ENCODE measurements at regions not wholly inside any gene's neighbourhood (a gene's known extent, or its start where the extent isn't known, plus 50 kb on each side); places are given as distances from the start of the nearest gene placed in this dataset.

DNA sequence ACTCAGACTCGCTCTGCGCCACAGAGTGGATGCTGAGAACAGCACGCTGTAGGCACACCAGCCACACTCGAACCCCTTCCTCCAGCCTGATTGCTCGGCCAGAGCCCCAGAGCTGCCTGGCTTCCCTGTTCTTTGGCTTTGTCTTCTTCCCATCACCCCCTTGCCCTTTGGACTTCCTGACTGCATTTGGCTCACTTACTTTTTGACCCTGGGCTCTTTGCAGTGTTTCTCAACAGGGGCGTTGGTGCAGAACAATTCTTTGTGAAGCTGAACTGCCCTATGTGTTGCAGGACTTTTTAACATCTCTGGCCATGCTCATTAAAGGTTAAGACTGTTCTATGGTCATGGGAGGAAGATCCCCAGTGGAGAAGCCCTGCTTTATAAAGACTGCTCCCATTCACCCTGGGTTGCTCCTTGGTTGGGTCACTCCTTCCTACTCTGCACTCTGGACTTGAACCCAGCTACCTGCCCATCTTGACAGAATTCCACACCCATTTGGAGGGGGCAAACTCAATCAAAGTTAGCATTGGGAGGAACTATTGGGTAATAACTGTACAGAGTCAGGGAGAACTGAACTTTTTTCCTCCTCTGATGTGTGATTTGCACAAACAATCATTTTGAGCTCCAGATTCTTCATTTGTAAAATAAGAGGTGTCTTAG is 127.7 kb upstream of the PLEKHG7 start:
- Histone ChIP-seq H3K27me3 (ENCODE audit: low read depth, low read length) (no peaks in the 10 kb centered on the region), H3K9me3 (ENCODE audit: control insufficient read depth in 1 of 2, low read length in 2 of 2) (no peaks in the 10 kb centered on the region), H3K36me3 (ENCODE audit: control insufficient read depth in 1 of 2, insufficient read depth in 2 of 2, low read length in 2 of 2) (no peaks in the 10 kb centered on the region), H3K4me1 (ENCODE audit: control insufficient read depth in 1 of 2, insufficient read depth in 2 of 2, low read length in 2 of 2) (peaks cover 0 to 3% of the 10 kb centered on the region in 2 donors), H3K4me3 (ENCODE audit: low read depth in 1 of 2, low read length in 2 of 2) (no peak overlapping the region), H3K27ac (ENCODE audit: low read length) (no peak overlapping the region)

GRCh38 chr12:92574051-92574783 is 128.6 kb upstream of the PLEKHG7 start:
- H3K27me3 ChIP-seq (ENCODE audit: low read depth, low read length), result no peaks in the 10 kb centered on the region
- H3K36me3 ChIP-seq (ENCODE audit: control insufficient read depth in 1 of 2, insufficient read depth in 2 of 2, low read length in 2 of 2), result no peaks in the 10 kb centered on the region
- H3K27ac ChIP-seq (ENCODE audit: low read length), result no peak overlapping the region
- H3K4me1 ChIP-seq (ENCODE audit: control insufficient read depth in 1 of 2, insufficient read depth in 2 of 2, low read length in 2 of 2), result peaks cover 0 to 5% of the 10 kb centered on the region in 2 donors
- no peak overlapping the region for H3K4me3 ChIP-seq (ENCODE audit: low read depth in 1 of 2, low read length in 2 of 2)
- no peaks in the 10 kb centered on the region for H3K9me3 ChIP-seq (ENCODE audit: control insufficient read depth in 1 of 2, low read length in 2 of 2)

DNA sequence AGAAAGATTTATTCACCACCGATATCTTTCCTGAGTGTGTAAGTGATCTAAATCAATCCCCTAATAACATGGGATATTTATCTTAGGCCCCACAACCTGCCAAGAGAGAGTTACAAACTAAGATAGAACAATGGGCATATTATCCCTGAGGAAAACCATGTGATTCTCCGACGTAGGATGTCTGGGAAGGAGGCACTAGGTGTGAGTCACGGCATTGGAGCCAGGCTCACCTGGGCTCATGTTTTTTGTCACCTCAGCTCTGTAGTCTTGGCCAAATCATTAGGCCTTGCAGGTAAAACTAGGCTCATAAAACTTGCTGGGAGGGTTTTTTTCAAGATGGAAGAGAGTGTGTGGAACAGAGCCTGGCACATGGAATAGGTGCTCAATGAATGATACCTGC is 129.7 kb upstream of the PLEKHG7 start:
- H3K27ac ChIP-seq (ENCODE audit: low read length), result no peak overlapping the region
- no peaks in the 10 kb centered on the region for H3K36me3 ChIP-seq (ENCODE audit: control insufficient read depth in 1 of 2, insufficient read depth in 2 of 2, low read length in 2 of 2)
- H3K27me3 ChIP-seq (ENCODE audit: low read depth, low read length), result no peaks in the 10 kb centered on the region
- H3K9me3 ChIP-seq (ENCODE audit: control insufficient read depth in 1 of 2, low read length in 2 of 2), result no peaks in the 10 kb centered on the region
- H3K4me1 ChIP-seq (ENCODE audit: control insufficient read depth in 1 of 2, insufficient read depth in 2 of 2, low read length in 2 of 2), result peaks cover 4 to 5% of the 10 kb centered on the region in 2 donors
- H3K4me3 ChIP-seq (ENCODE audit: low read depth in 1 of 2, low read length in 2 of 2), result no peak overlapping the region

DNA sequence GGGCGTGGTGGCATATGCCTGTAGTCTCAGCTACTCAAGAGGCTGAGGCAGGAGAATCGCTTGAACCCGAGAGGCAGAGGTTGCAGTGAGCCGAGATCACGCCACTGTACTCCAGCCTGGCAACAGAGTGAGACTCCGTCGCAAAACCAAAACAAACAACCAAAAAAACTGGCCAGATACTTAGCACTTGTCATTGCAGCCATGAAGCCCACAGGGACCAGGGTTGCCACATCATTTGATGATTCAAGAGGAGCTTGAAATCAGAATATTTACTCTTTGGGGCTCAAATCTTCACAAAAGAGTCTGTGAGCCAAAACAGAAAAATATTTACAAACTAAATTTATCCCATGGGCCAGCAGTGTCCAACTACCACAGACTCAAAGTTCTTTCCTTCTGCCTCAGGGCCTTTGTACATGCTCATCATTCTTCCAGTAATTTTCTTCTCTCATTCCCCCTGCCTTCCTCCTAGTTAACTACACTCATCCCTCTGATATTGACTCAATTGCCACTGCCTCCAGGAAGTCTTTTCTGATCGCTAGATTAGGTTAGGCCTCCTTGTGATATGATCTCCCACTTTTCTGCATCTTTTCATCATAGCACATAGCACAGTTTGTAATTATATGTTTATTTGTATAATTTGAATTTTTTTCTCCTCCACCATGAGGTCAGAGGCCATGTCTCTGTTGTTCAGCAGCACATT is 130.8 kb upstream of the PLEKHG7 start:
- Histone ChIP-seq H3K27me3 (ENCODE audit: low read depth, low read length) (no peaks in the 10 kb centered on the region), H3K27ac (ENCODE audit: low read length) (no peak overlapping the region), H3K9me3 (ENCODE audit: control insufficient read depth in 1 of 2, low read length in 2 of 2) (no peaks in the 10 kb centered on the region), H3K4me3 (ENCODE audit: low read depth in 1 of 2, low read length in 2 of 2) (no peak overlapping the region), H3K4me1 (ENCODE audit: control insufficient read depth in 1 of 2, insufficient read depth in 2 of 2, low read length in 2 of 2) (peaks cover 4 to 5% of the 10 kb centered on the region in 2 donors), H3K36me3 (ENCODE audit: control insufficient read depth in 1 of 2, insufficient read depth in 2 of 2, low read length in 2 of 2) (no peaks in the 10 kb centered on the region)

GRCh38 chr12:92571169-92571568 is 131.6 kb upstream of the PLEKHG7 start:
- Histone ChIP-seq H3K9me3 (ENCODE audit: control insufficient read depth in 1 of 2, low read length in 2 of 2) (no peaks in the 10 kb centered on the region), H3K36me3 (ENCODE audit: control insufficient read depth in 1 of 2, insufficient read depth in 2 of 2, low read length in 2 of 2) (no peaks in the 10 kb centered on the region), H3K27me3 (ENCODE audit: low read depth, low read length) (no peaks in the 10 kb centered on the region), H3K4me1 (ENCODE audit: control insufficient read depth in 1 of 2, insufficient read depth in 2 of 2, low read length in 2 of 2) (peaks cover 4 to 5% of the 10 kb centered on the region in 2 donors), H3K4me3 (ENCODE audit: low read depth in 1 of 2, low read length in 2 of 2) (no peak overlapping the region), H3K27ac (ENCODE audit: low read length) (no peak overlapping the region)

GRCh38 chr12:92570056-92570753 is 132.6 kb upstream of the PLEKHG7 start:
- no peaks in the 10 kb centered on the region for H3K27me3 ChIP-seq (ENCODE audit: low read depth, low read length)
- no peaks in the 10 kb centered on the region for H3K9me3 ChIP-seq (ENCODE audit: control insufficient read depth in 1 of 2, low read length in 2 of 2)
- no peak overlapping the region for H3K27ac ChIP-seq (ENCODE audit: low read length)
- no peaks in the 10 kb centered on the region for H3K36me3 ChIP-seq (ENCODE audit: control insufficient read depth in 1 of 2, insufficient read depth in 2 of 2, low read length in 2 of 2)
- H3K4me3 ChIP-seq (ENCODE audit: low read depth in 1 of 2, low read length in 2 of 2), result peak overlapping the region in 1 of 2 donors; percentile 5
- peaks cover 4 to 5% of the 10 kb centered on the region in 2 donors for H3K4me1 ChIP-seq (ENCODE audit: control insufficient read depth in 1 of 2, insufficient read depth in 2 of 2, low read length in 2 of 2)

- H3K36me3 ChIP-seq (ENCODE audit: control insufficient read depth in 1 of 2, insufficient read depth in 2 of 2, low read length in 2 of 2), result no peaks in the 10 kb centered on the region
- H3K4me3 ChIP-seq (ENCODE audit: low read depth in 1 of 2, low read length in 2 of 2), result no peak overlapping the region
- no peak overlapping the region for H3K27ac ChIP-seq (ENCODE audit: low read length)
- H3K27me3 ChIP-seq (ENCODE audit: low read depth, low read length), result no peaks in the 10 kb centered on the region
- peaks cover 4 to 5% of the 10 kb centered on the region in 2 donors for H3K4me1 ChIP-seq (ENCODE audit: control insufficient read depth in 1 of 2, insufficient read depth in 2 of 2, low read length in 2 of 2)
- H3K9me3 ChIP-seq (ENCODE audit: control insufficient read depth in 1 of 2, low read length in 2 of 2), result no peaks in the 10 kb centered on the region
Observed at GRCh38 chr12:92568691-92569090, 134.1 kb upstream of the PLEKHG7 start.

DNA sequence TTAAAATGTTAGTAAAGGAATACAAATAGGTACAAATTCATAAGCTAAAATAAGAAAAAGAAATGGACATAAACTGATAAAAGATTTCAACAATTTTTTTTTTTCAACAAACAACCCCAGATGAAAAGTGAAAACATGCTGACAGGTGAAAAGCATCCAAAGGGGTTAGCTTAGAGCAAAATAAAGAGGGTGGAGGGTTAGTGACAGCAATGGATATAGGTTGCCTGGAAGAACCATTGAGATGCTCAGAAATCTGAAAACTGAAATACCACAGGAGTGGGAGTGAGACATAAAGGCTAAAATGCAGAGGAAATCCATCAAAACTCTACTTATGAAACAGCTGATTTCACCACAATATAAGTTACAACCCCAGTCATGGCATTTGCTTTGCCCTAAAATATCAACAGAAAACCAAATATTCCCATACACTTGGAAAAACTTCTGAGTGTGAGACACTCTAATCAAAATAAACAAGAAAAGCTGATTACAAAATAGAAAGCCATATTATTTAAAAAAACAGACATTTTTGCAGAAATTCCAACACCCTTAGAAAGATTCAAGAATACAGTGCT is 136.3 kb upstream of the PLEKHG7 start:
- no peaks in the 10 kb centered on the region for H3K9me3 ChIP-seq (ENCODE audit: control insufficient read depth in 1 of 2, low read length in 2 of 2)
- H3K27ac ChIP-seq (ENCODE audit: low read length), result no peak overlapping the region
- H3K4me3 ChIP-seq (ENCODE audit: low read depth in 1 of 2, low read length in 2 of 2), result no peak overlapping the region
- H3K4me1 ChIP-seq (ENCODE audit: control insufficient read depth in 1 of 2, insufficient read depth in 2 of 2, low read length in 2 of 2), result peaks cover 4 to 11% of the 10 kb centered on the region in 2 donors
- no peaks in the 10 kb centered on the region for H3K36me3 ChIP-seq (ENCODE audit: control insufficient read depth in 1 of 2, insufficient read depth in 2 of 2, low read length in 2 of 2)
- H3K27me3 ChIP-seq (ENCODE audit: low read depth, low read length), result no peaks in the 10 kb centered on the region

DNA sequence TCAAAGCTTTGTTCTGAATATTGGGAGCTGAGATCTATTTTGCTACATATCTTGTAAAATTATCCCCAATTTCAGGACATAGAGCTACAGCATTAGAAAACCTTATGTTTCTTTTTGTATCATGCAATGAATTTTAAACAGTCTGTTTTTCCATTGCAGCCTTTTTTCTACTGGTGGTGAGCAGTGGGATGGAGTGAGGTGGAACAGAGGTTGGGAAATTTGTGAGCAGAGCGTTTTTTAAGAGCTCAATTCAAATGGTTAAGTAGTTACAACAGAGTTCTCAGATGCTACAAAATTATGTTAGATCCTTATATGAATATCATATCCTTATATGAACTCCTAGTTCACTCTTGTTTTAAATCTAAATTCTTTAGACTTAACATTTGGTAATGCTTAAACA is 139.0 kb upstream of the PLEKHG7 start:
- H3K4me1 ChIP-seq (ENCODE audit: control insufficient read depth in 1 of 2, insufficient read depth in 2 of 2, low read length in 2 of 2), result peaks cover 4 to 6% of the 10 kb centered on the region in 2 donors
- no peaks in the 10 kb centered on the region for H3K9me3 ChIP-seq (ENCODE audit: control insufficient read depth in 1 of 2, low read length in 2 of 2)
- H3K4me3 ChIP-seq (ENCODE audit: low read depth in 1 of 2, low read length in 2 of 2), result no peak overlapping the region
- no peak overlapping the region for H3K27ac ChIP-seq (ENCODE audit: low read length)
- H3K27me3 ChIP-seq (ENCODE audit: low read depth, low read length), result no peaks in the 10 kb centered on the region
- H3K36me3 ChIP-seq (ENCODE audit: control insufficient read depth in 1 of 2, insufficient read depth in 2 of 2, low read length in 2 of 2), result no peaks in the 10 kb centered on the region

GRCh38 chr12:92562063-92562734 is 140.6 kb upstream of the PLEKHG7 start:
- no peaks in the 10 kb centered on the region for H3K36me3 ChIP-seq (ENCODE audit: control insufficient read depth in 1 of 2, insufficient read depth in 2 of 2, low read length in 2 of 2)
- peak overlapping the region; percentile 72 for H3K27ac ChIP-seq (ENCODE audit: low read length)
- no peak overlapping the region for H3K4me3 ChIP-seq (ENCODE audit: low read depth in 1 of 2, low read length in 2 of 2)
- H3K4me1 ChIP-seq (ENCODE audit: control insufficient read depth in 1 of 2, insufficient read depth in 2 of 2, low read length in 2 of 2), result peaks cover 0 to 6% of the 10 kb centered on the region in 2 donors
- H3K27me3 ChIP-seq (ENCODE audit: low read depth, low read length), result no peaks in the 10 kb centered on the region
- H3K9me3 ChIP-seq (ENCODE audit: control insufficient read depth in 1 of 2, low read length in 2 of 2), result no peaks in the 10 kb centered on the region

All from muscle layer of duodenum (tissue), 2 donors.